CD4-positive, alpha-beta T cell treated with Interleukin-12 subunit alpha and Interleukin-12 subunit beta, for 1 hour (primary cell): ENCODE measurements at regions not wholly inside any gene's neighbourhood (a gene's known extent, or its start where the extent isn't known, plus 50 kb on each side); places are given as distances from the start of the nearest gene placed in this dataset.

Experiments
- DNase-seq: peaks from one replicate; pipeline ENCODE4 v3.0.0-alpha.2; 2020

- DNase-seq: no peak
Observed at GRCh38 chr6:8275667-8276066, 159.7 kb downstream of the SLC35B3 start.

GRCh38 chr6:8274226-8274625, 161.1 kb downstream of the SLC35B3 start:
- no peak for DNase-seq

- no peak for DNase-seq
Observed at GRCh38 chr6:8269872-8270454, 165.4 kb downstream of the SLC35B3 start.

- DNase-seq: no peak
Observed at GRCh38 chr6:8269094-8269493, 166.3 kb downstream of the SLC35B3 start.

DNA sequence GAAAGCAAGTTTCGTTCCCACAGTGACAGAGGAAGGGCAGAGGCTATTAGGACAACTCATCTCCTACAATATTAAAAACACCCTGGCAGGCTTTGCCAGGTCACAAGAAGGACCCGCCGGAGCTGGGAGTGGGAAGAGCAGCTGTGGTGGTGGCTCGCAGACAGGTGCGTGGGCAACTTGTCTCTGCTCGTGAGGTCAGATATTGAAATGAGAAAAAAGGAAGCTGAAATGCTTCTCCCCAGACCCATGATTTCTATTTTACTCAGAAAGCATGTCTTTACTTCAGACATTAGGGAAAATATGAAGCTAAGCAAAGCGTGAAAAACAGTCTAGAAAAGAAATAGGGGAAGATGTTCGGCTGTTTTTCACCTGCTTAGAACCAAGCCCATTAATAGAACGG, 166.3 kb upstream of the EEF1E1 start:
- no peak for DNase-seq

GRCh38 chr6:8268156-8268555, 165.8 kb upstream of the EEF1E1 start:
- no peak for DNase-seq

GRCh38 chr6:8260610-8261009, 158.3 kb upstream of the EEF1E1 start:
- DNase-seq: no peak

DNA sequence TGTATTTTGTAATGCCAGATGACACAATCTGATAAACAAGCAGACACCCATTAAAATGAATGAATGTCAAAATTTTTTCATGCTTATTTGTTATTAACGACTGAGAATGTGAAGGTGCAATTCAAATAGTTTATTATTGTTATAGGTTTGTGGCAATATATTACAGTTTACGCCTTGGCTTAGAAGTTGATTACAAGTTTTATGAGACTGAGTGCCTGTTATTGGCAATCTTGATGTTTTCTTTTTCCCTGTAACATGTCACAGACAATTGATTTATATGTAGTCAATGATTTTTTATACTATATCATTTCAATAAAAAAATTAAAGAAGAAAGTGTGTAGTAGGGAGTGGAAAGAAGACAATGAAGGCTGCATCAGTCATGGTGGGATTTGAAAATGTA, 144.1 kb upstream of the EEF1E1 start:
- DNase-seq: no peak

GRCh38 chr6:8245726-8246125, 143.4 kb upstream of the EEF1E1 start:
- DNase-seq: no peak

DNA sequence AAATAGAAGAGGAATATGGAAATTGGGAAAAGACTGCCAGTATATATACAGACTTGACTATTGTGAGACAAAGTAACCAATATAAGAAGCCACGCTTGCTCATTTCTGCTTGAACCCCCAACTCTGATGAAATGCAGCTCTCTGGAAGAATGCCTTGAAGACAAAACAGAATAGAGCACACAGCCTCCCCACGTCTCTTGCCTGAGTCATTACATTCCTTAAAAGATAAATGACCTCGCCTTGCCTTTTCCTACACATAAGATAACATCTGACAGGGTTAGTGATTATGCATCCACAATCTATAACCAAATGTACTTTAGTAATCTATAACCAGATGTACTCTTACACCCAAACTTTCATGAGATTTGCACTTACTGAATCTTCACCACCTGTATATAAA, 141.1 kb upstream of the EEF1E1 start:
- no peak for DNase-seq

GRCh38 chr6:8242885-8243284, 140.5 kb upstream of the EEF1E1 start:
- DNase-seq: no peak

DNA sequence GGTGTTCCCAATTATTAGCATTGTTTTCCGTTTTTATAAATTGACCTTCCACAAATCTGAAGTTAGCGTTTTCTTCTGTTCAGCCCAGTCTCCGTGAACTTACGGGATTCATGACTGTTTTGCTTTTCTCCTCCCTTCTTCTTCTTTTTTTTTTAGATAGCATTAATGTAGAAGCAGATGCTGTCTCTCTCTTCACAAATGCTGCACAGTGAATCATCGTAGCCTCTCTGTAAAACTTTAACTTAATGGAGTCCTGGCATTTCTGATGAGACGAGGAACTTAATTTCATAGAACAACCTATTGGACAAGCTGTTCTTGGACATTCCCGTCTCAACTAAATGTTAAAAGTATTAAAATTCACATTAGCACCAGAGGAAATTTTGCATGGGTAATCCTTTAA, 138.0 kb upstream of the EEF1E1 start:
- no peak for DNase-seq

DNA sequence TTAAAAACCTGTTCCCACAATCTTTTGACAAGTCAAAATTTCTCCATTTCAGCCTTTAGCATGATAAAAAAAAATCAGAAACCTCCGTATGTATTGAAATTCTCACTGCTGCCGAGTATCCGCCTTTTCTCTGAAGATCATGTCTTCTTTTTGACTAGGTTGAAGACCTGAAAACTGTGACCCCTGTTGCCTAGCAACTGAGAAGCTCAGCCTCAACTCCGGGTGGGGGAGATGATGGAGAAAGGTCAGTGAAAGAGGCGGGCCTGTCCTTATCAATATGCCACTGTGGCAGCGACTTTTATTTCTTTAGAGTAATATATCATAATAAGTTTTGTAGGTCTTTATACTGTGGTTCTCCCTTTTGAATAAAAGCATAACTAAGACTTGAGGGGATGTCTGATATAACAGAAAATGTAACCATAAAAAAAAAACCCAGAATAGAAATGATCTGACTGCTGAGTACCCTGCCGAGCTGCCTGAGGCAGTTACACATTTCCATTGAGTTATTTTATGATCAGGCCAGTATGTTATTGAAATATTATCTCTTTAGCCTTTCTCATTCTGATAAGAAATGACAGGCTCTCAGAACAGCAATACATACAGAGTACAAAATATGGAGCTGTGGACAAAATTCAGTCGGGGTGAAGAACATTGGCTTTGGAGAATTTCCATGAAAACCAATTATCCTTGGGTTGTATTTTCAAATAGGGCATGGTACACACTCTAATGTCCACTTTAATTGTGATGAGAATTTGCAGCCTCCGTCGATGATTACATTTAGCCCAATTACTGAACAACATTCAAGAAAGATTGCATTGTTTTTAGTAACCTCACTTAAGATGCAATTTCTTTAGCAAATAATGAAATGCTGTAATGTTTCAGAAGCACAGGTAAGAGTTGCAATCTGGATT, 136.7 kb upstream of the EEF1E1 start:
- DNase-seq: no peak

GRCh38 chr6:8237668-8238067, 135.3 kb upstream of the EEF1E1 start:
- DNase-seq: no peak

DNA sequence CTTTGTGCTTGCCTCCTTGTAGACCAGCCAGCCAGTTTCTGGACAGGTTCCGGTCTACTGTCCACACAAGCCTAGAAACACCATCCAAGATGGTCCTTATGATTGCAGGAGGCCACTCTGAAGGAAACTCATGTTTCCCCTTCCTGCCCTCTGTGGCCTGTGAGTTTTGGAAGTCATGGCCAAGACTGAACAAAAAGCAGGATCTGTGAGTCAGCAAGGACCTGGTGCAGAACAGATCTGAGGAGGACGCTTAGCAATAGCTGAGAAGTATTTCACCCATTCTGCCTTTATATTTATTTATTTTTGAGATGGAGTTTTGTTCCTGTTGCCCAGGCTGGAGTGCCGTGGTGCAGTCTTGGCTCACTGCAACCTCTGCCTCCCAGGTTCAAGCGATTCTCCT, 134.6 kb upstream of the EEF1E1 start:
- DNase-seq: no peak

DNA sequence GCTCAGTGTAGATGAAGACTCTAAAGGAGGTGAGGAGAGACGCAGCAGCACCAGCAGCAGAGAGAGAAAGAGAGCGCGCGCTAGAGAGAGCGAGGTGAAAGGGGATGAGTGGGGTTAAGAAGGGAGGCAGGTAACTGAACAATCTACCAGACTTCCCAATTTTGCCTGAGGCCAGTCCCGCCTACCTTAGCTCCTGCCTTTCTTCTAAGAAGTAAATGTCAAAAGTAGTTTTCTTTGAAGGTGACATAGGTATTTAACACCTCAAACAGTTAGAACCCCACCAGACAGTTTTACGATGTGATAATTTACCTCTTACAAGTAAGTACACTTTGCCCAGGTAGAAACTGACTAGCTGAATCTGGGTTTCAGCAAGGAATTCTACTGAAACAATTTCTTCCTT, 132.0 kb upstream of the EEF1E1 start:
- no peak for DNase-seq

DNA sequence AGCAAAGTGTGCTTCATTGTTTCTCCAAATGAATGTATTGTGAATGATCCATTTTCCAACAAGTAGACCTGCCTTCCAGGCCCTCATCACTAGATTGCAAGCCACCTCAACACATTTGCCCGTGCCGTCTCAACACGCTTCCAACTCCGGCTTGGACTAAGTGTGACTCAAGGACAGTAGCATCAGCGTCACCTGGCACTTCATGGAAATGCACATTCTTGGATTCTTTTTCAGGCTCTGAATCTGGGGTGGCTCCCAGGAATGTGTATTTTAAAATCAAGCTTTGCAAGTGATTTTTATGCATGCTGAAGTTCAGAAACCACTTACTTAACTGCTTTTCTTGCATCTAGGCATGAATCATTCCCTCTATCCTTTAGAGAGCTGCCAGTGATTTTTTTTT, 129.6 kb upstream of the EEF1E1 start:
- DNase-seq: no peak

GRCh38 chr6:8229915-8230756, 127.8 kb upstream of the EEF1E1 start:
- no peak for DNase-seq

GRCh38 chr6:8225113-8225512, 122.8 kb upstream of the EEF1E1 start:
- DNase-seq: no peak

- no peak for DNase-seq
Observed at GRCh38 chr6:8223678-8224077, 121.3 kb upstream of the EEF1E1 start.

- DNase-seq: peak; percentile 51
Observed at GRCh38 chr6:8219352-8219943, 117.1 kb upstream of the EEF1E1 start.

DNA sequence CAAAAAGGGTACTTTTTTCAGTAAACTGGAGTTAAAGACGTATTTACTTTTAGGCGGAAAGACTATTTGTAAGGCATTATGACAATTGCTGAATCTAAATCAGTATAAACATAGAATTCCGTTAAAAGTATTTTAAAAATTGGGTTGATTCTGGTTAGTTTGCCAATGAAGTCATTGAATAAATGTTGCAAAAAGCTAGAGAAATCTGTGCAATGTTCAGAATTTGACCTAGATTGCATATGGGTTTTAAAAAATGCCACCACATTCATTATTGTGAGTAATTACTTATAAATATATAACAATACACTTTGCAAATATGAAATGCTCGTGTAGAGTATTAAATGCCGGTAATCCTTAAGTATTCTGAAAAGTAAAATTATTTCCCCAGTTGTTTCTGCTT, 116.5 kb upstream of the EEF1E1 start:
- DNase-seq: no peak

DNA sequence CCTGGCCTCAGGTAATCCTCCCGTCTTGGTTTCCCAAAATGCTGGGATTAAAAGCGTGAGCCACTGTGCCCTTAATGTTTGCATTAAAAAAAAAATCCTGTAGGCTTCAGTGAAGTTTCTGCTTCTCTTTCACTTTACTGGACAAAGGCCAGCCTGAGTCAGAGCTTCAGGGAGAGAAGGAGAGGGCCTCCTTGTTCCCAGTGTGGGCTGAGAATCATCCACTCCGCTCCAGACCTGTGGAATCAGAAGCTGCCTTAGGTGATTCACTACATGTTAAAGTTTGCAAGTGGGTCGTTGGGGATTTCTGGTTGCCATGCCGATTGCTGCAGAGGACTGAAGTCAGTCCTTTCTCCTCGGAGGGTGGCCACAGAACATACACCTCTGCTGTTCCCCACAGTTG, 113.3 kb upstream of the EEF1E1 start:
- DNase-seq: no peak
